HG02852 (cell line): ENCODE measurements at regions not wholly inside any gene's neighbourhood (a gene's known extent, or its start where the extent isn't known, plus 50 kb on each side); places are given as distances from the start of the nearest gene placed in this dataset.
"Not testable (repeated sequence)": the region's sequence is repeated elsewhere in the genome, so short reads cannot be mapped to it uniquely, and the experiment has no call there.

ENCODE experiments used
- ATAC-seq: cut with Tn5 transposase; IDR thresholded peaks from one replicate; pipeline ENCODE4 v1.9.1; 2021; ENCODE audit warnings: mild to moderate bottlenecking, moderate library complexity; ENCODE audit not compliant: unreplicated experiment

GRCh38 chr21:17185674-17186073 is 327.2 kb upstream of the CXADR start:
- no peak for ATAC-seq

DNA sequence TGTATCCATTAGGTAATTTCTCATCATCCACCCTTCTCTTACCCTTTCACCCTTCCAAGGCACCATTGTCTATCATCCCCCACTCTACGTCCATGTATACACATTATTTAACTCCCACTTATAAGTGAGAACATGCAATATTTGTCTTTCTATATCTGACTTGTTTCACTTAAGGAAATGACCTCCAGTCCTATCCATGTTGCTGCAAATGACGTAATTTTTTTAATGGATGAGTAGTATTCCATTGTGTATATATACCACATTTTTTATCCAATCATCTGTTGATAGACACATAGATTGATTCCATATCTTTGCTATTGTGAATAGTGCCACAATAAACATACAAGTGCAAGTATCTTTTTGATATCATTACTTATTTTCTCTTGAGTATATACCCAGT is 322.9 kb upstream of the CXADR start:
- no peak for ATAC-seq

DNA sequence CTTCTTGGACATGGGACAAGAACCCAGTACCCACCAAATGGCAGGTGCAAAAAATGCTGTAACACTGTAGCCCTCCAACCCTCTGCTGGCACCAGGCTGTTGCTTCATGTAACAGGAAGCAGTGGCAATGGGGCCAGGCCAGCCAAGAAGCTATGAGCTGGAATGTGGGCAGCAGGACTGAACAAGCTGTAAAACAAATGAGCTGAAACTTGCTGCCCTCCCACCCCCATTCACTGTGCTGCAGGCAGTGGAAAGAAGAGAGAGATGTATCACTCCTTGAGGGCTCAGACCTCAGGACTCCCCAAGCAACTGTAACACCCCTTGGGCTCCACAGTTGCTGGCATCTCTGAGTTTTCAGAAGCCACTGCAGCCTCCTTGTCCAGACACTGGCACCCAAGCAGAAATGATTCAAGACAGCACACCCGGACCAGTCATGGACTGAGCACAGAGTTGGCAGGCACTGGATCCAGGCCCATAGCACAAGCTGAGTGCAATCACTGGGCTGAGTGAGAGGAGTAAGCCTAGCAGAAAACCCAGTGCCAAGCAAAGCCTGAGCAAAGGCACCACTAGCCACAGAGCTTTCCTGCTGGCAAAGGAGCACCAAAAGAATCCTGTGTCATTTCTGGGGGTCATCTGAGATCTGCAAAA is 321.4 kb upstream of the CXADR start:
- ATAC-seq = no peak

- no peak for ATAC-seq
These were observed 317.5 kb upstream of the CXADR start for GRCh38 chr21:17195351-17195750.

DNA sequence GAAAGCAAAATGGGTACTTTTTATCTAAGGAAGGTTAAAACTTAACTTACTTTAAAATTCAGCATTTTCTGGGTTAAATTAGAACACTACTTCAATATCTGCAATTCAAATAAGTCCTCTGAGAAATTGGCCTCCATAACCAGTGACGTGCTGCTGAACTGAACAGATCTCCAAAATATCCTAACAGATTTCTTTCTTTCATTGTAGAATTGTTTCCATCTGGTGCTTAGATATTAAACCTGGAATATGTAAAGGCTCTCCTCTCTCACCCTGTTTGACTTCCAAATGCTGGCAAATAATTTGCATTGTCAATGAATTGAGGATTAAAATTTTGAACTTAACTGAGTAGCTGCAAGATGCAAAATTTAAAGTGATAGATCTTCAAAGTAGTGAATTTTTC is 316.9 kb upstream of the CXADR start:
- ATAC-seq = no peak

GRCh38 chr21:17196623-17197022 is 316.2 kb upstream of the CXADR start:
- ATAC-seq = no peak

DNA sequence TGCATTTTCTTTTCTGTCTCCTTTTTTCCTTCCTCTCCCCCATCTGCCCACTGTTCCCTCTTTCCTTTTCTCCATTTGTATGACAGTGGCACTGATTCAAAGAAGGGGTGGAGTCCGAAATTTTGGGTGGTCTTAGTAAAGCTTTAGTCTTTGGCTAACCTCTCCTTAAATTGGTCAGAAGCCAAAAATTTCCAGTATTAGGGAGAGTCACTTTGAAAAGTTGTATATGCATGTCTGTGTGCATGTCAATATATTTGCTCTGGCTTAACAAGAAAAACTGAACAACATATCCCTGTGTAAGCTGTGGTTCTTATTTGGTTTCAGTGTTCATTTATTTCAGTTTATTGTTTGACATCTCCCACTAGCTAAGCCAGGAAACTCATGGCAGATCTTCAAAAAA is 314.8 kb upstream of the CXADR start:
- ATAC-seq = no peak

- ATAC-seq = no peak
These were observed 312.6 kb upstream of the CXADR start for GRCh38 chr21:17200250-17200649.

DNA sequence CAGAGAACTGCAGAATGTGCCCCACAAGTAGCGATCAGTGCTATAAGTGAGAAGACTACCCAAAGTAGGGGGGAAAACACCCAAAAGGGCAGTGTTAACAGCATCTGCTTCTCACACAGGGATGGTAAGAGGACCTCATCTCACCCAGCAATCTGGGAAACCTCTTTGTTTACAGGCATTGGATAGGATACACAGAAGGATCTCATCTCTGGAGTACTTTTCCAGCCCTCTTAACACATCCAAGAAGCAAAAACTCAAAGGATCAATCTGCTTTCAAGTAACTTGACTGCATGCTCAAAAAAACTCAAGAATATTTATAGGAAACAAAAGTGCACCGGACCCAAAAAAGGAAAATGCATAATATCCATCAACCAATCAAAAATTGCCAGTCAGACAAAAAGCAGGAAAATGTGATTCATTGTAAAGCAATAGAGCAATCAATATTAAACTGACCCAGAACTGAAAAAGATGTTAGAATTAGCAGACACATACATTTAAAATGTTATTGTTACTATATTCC is 311.0 kb upstream of the CXADR start:
- no peak for ATAC-seq

DNA sequence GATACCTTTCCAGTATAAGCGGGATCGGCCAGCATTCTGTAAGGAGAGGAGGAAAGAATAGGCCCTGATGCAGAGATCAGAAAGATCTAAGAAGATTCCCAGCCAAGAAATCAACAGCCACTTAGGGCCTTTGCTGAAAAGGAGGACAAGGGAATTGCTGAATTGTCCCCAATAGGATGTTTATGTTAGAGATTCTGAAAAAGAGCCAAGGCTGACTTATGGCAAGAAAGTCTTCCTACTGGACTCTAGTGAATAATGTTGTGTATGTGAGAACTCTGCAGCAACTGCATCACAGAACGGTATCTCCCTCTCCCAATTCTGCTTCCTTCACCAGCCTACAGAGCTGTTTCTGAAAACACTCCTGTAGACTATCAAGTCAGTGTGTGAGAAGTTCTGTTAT is 298.0 kb upstream of the CXADR start:
- ATAC-seq = no peak

DNA sequence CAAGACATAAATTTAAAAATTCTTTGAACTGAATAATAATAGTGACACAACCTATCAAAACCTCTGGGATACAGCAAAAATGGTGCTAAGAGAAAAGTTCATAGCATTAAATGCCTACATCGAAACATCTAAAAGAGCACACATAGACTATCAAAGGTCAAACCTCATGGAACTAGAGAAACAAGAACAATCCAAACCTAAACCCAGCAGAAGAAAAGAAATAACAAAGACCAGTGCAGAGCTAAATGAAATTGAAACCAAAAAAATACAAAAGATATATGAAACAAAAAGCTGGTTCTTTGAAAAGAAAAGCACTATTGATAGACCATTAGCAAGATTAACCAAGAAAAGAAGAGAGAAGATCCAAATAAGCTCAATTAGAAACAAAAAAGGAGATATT is 293.8 kb upstream of the CXADR start:
- ATAC-seq = not testable (repeated sequence)

- ATAC-seq = no peak
These were observed 281.7 kb upstream of the CXADR start for GRCh38 chr21:17231124-17231523.

DNA sequence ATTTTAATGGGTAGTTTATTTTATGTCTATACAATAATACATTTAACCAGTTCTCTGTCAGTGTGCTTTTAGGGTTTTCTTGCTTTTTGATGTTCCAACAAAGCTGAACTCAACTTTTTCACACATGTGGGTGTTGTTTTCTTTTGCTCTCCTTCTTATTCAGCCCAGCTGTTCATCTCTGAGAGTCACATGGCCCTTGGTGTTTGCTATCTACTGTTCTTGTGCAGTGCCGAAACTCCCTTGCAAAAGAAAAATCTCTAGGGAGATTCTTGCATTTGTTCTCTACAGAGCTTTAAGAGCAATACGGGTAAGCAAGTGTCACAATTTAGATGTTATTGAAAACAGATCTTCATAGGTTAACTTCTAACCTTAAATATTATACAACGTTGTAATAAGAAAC is 281.1 kb upstream of the CXADR start:
- ATAC-seq = no peak

- no peak for ATAC-seq
These were observed 274.4 kb upstream of the CXADR start for GRCh38 chr21:17238468-17238867.

DNA sequence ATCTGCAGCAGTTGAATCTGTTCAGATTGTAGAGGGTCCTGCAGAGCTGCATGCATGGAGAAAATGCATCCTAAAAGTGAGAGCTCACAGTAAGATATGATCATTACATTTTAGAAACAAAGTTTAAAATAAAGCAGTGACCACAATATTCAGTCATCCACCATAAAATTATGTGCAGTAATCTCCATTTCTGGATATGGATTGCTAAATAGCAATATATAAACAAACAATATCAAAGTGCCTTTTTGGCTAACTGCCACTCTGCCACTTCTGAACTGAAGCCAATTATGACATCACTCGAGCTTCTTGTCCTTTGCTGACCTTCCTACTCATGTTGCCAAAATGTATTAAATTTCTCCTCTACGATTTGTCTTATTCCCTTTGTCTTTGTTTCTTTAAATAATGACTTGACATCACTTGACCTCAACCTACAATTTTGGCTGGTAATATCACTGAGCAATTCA is 262.0 kb upstream of the CXADR start:
- no peak for ATAC-seq

- ATAC-seq = no peak
These were observed 255.1 kb upstream of the CXADR start for GRCh38 chr21:17257784-17258183.

GRCh38 chr21:17264182-17264581 is 248.7 kb upstream of the CXADR start:
- no peak for ATAC-seq

- ATAC-seq = no peak
These were observed 243.1 kb upstream of the CXADR start for GRCh38 chr21:17269760-17270159.

DNA sequence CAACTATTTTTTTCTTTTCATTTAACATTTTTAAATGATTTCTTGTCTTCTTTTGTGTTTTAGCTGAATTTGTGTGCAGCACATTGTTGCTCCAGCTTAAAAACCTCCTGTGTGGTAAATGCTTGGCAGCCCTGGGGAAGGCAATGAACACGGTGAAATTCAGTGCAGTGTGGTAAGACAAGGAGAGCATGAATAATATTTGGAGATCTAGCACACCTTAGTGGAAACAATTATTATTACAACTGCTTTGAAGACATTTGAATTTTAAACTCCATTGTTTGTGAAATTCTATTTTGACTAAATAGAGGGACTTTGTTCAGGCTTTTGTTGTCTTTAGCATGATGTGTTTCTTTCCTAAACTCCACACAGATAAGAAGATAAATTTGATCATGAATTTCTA is 242.6 kb upstream of the CXADR start:
- ATAC-seq = no peak

DNA sequence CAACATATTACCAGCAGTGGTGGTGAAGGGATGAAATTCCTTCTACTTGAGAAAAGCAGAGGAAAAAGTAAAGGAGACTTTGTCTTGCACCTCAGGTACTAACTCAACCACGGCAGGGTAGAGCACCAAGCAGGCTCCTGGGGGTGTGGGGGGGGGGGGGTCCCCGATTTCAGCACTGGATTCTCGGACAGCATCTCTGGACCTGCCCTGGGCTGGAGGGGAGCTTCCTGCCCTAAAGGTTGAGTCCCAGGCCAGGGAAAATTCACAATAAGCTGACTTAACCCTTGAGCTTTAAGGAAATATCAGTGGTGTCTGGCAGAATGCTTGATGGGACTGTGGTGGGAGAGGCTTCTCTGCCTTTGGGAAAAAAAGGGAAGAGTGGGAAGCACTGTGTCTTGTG is 233.2 kb upstream of the CXADR start:
- ATAC-seq = no peak

- ATAC-seq = not testable (repeated sequence)
These were observed 219.8 kb upstream of the CXADR start for GRCh38 chr21:17293016-17293562.

DNA sequence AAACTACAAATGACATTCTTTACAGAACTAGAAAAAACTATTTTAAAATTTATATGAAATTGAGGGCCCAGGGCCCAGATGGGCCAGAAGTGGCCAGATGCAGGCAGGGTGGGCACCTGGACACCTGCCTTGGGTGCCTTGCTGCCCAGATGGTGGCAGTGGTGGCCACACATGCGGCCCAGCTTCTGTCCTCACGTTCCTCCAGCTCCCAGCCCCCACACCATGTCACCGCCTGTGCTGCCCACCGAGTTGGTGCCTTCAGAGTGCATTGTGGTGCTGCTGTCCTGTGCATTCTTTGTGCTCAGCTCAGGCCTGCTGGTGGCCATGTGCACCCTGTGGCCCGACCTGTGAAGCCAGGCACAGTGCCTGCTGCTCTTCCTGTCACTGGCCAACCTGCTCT is 216.8 kb upstream of the CXADR start:
- ATAC-seq = no peak

DNA sequence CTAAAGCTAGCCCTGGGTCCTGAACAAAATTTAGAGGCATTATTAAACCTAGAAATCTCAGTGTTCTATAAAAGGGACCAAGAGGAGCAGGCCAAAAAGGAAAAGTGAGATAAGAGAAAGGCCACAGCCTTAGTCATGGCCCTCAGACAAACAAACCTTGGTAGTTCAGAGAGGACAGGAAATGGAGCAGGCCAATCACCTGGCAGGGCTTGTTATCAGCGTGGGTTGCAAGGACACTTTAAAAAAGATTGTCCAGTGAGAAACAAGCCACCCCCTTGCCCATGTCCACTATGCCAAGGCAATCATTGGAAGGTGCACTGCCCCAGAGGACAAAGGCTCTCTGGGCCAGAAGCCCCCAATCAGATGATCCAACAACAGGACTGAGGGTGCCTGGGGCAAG is 213.3 kb upstream of the CXADR start:
- not testable (repeated sequence) for ATAC-seq
